NB4 (cell line): ENCODE measurements at regions not wholly inside any gene's neighbourhood (a gene's known extent, or its start where the extent isn't known, plus 50 kb on each side); places are given as distances from the start of the nearest gene placed in this dataset.
"Not testable (repeated sequence)": the region's sequence is repeated elsewhere in the genome, so short reads cannot be mapped to it uniquely, and the experiment has no call there.

ENCODE experiments used
- DNase-seq: peaks from one replicate; pipeline ENCODE4 v3.0.0; 2010; ENCODE audit warnings: low read depth
- H3K4me3 ChIP-seq: one replicate; pipeline ENCODE4 v1.5.1; 2011; ENCODE audit warnings: mild to moderate bottlenecking, low read depth, low read length, moderate library complexity
- MYC ChIP-seq: IDR thresholded peaks from 2 replicates; pipeline ENCODE4 v1.6.1; 2011; ENCODE audit warnings: low read depth, low read length
- POLR2A ChIP-seq: IDR thresholded peaks from 2 replicates; pipeline ENCODE4 v1.6.1; 2011; ENCODE audit warnings: mild to moderate bottlenecking; ENCODE audit not compliant: insufficient read length; ENCODE audit errors: extremely low read depth
- TF ChIP-seq, protein P1 (sequence below): IDR thresholded peaks from one replicate; pipeline ENCODE4 v1.5.1; 2012; ENCODE audit warnings: low read depth, low read length
- TF ChIP-seq, protein P2 (sequence below): IDR thresholded peaks from 2 replicates; pipeline ENCODE4 v1.6.1; 2011; ENCODE audit warnings: low read depth, low read length

DNA sequence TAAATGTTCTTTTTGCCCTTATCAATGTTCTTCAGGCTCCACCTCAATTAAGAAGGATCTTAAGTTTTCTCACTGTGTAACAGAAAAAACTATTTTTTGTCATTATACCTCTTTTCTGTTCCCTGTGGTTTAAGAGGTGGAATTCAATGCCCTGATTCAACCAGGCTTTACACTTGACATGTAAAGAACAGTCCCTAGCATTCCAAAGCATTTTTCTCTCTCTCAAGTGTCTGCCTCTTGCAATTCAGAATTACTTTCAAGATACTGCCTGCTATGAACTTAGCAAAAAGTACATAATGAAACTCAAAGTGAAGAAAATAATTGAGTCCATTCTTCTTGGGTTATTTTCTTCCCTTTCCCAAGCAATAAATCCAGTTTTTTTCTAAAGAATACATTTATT, 160.6 kb upstream of the NOL4 start:
- TF ChIP-seq MYC (no peak), POLR2A (no peak)
- TF ChIP-seq, protein P1, sequence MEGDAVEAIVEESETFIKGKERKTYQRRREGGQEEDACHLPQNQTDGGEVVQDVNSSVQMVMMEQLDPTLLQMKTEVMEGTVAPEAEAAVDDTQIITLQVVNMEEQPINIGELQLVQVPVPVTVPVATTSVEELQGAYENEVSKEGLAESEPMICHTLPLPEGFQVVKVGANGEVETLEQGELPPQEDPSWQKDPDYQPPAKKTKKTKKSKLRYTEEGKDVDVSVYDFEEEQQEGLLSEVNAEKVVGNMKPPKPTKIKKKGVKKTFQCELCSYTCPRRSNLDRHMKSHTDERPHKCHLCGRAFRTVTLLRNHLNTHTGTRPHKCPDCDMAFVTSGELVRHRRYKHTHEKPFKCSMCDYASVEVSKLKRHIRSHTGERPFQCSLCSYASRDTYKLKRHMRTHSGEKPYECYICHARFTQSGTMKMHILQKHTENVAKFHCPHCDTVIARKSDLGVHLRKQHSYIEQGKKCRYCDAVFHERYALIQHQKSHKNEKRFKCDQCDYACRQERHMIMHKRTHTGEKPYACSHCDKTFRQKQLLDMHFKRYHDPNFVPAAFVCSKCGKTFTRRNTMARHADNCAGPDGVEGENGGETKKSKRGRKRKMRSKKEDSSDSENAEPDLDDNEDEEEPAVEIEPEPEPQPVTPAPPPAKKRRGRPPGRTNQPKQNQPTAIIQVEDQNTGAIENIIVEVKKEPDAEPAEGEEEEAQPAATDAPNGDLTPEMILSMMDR, result no peak
- TF ChIP-seq, protein P2, sequence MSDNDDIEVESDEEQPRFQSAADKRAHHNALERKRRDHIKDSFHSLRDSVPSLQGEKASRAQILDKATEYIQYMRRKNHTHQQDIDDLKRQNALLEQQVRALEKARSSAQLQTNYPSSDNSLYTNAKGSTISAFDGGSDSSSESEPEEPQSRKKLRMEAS, result no peak
- H3K4me3 ChIP-seq, result no peak overlapping the region
- DNase-seq, result no peak

DNA sequence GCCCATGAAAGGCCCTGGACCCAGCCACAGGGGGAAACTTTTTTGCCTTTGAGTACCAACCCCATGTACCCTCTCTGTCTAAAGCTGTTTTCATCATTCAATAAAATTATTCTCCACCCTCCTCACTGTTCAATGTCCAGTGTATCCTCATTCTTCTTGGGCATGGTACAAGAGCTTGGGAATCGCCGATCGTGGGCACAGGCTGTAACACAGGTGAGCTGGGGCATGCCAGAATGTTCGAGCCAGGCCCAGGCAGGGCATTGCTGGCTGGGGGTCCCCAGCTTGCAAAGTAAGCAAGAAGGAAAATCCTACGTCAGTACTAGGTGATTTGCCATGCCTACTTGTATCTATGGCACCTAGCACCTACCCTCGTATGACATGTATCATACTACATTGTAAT, 162.1 kb upstream of the NOL4 start:
- DNase-seq, result no peak
- TF ChIP-seq POLR2A (no peak), MYC (no peak)
- TF ChIP-seq, protein P2, result no peak
- TF ChIP-seq, protein P1, result no peak
- H3K4me3 ChIP-seq, result no peak overlapping the region

DNA sequence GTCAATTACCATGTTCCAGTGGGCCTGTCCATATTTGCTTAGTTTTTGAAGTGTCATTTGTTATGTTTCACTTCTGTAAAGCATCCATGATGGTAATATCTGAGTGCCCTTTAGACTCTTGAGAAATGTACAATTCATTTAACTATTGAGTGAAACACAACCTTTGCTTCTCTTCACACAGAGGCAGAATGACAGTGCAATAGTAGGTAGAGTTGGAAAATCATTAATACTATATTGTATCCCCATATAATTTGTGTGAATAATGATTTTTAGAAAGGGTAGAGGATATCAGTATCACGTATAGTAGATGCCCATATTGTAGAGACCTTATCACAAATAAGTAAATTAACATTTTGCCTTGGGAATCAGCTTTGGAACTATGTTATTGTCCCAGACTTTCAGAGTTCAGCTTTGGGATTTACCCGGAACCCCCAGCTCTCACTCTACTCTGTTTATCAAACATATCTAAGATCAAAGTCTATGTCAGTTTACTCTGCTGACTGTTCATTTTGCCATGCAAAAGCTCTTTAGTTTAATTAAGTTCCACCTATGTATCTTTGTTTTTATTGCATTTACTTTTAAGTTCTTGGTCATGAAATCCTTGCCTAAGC, 172.7 kb upstream of the NOL4 start:
- H3K4me3 ChIP-seq, result no peak overlapping the region
- no peak for DNase-seq
- TF ChIP-seq MYC (no peak), POLR2A (no peak)
- TF ChIP-seq, protein P1, result no peak
- TF ChIP-seq, protein P2, result no peak

DNA sequence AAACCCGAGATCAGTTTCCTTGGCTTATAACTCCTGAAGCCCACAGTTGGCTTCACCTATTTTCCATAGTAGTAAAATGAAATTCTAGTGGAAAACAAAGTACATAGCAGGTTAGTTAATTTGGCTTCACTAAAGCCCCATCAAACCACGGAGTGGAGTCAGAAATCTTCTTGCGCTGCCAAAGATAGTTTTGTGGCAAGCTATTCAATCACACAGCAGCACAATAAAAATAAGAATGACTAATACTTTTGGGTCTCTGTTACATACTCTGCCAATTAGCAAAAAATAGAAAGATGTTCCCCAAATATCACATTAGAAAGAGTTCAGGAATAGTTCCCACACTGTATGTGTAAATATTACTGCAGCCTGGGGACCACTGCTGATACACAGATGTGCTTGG, 175.2 kb upstream of the NOL4 start:
- no peak for DNase-seq
- TF ChIP-seq, protein P2, result no peak
- TF ChIP-seq POLR2A, result no peak
- TF ChIP-seq, protein P1, result no peak
- no peak for TF ChIP-seq MYC

DNA sequence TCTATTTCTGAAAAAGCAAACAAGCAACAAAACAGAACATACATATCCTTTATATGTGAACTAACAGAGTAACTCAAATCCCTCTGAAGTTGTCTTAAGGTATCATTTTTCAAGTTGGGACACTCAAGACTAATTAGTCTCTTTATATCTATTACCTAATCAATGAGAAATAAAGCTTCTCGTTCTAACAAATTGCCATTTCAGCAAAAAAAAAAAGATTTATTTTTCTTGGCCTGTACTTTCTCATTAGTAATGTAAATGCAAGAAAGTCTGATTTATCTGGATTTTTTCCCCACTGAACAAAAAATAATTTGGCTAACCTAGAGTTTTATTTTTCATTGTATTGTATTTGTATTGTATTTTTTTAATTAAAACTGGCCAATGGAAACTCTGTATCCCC, 176.1 kb upstream of the NOL4 start:
- TF ChIP-seq, protein P1, result no peak
- no peak for TF ChIP-seq MYC
- DNase-seq, result no peak
- H3K4me3 ChIP-seq, result no peak overlapping the region

More for the DNA sequence above, 175.2 kb upstream of the NOL4 start:
- no peak overlapping the region for H3K4me3 ChIP-seq

DNA sequence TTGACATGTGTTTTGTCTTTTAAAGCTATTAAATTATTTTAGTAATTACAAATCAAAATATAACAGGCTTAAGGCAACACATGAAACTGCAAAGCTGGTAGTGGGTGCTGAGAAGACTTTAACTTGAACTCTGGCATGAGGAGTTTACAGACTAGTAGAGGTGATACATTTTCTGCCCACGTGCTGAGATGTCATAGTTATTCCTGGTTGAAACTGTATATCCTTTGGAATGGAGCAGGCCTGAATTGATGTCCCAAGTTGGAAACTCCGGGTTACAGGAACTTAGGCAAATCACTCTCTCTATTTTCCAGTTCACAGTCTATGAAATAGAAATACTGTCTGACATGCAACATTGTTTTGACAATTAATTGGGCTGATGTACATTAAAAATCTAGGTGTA, 177.1 kb upstream of the NOL4 start:
- TF ChIP-seq, protein P1, result no peak
- no peak for TF ChIP-seq MYC
- no peak for TF ChIP-seq POLR2A
- TF ChIP-seq, protein P2, result no peak
- no peak for DNase-seq

DNA sequence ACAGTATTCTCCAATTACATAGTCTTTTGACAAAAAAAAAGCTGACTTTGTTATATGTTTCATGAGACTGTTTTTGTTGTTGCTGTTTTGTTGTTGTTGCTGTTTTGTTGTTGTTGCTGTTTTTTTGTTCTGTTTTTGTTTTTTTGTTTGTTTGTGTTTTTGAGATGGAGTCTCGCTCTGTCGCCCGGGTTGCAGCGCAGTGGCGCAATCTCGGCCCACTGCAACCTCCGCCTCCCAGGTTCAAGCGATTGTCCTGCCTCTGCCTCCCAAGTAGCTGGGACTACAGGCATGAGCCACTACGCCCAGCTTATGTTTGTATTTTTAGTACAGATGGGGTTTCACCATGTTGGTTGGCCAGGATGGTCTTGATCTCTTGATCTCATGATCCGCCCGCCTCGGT, 182.8 kb upstream of the NOL4 start:
- DNase-seq, result not testable (repeated sequence)

More for the DNA sequence above, 177.1 kb upstream of the NOL4 start:
- H3K4me3 ChIP-seq, result no peak overlapping the region

More for the DNA sequence above, 182.8 kb upstream of the NOL4 start:
- H3K4me3 ChIP-seq, result not testable (repeated sequence)
